ENCODE measurements at regions not wholly inside any gene's neighbourhood (a gene's known extent, or its start where the extent isn't known, plus 50 kb on each side); places are given as distances from the start of the nearest gene placed in this dataset.

DNA sequence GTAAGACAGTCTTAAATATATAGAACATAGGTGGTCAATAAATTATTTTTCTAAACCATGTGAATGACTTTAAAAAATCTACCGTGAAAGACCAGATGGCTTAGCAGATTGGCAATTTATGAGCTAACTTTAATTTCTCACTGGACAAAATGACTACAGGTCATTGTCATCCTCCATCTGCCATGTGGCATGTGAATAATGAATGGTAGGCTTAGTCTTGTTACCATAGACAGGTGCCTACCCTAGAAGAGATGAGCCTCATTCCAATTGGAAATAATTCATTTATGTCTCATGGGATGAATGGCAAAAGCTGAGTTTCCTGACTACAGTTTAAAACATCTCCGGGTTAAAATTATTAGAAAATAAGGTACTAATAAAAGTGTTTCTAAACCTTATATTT is 1043.3 kb downstream of the FAT4 start:
- TF ChIP-seq, protein P1, sequence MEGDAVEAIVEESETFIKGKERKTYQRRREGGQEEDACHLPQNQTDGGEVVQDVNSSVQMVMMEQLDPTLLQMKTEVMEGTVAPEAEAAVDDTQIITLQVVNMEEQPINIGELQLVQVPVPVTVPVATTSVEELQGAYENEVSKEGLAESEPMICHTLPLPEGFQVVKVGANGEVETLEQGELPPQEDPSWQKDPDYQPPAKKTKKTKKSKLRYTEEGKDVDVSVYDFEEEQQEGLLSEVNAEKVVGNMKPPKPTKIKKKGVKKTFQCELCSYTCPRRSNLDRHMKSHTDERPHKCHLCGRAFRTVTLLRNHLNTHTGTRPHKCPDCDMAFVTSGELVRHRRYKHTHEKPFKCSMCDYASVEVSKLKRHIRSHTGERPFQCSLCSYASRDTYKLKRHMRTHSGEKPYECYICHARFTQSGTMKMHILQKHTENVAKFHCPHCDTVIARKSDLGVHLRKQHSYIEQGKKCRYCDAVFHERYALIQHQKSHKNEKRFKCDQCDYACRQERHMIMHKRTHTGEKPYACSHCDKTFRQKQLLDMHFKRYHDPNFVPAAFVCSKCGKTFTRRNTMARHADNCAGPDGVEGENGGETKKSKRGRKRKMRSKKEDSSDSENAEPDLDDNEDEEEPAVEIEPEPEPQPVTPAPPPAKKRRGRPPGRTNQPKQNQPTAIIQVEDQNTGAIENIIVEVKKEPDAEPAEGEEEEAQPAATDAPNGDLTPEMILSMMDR (IDR thresholded peaks at IDR 0.05) = no peak
- no peak for TF ChIP-seq EP300 (IDR thresholded peaks at IDR 0.05)
